Thyroid gland (tissue), 4 donors: ENCODE measurements at regions not wholly inside any gene's neighbourhood (a gene's known extent, or its start where the extent isn't known, plus 50 kb on each side); places are given as distances from the start of the nearest gene placed in this dataset.
"Not testable (repeated sequence)": the region's sequence is repeated elsewhere in the genome, so short reads cannot be mapped to it uniquely, and the experiment has no call there.

Experiments
- DNase-seq, 2 donors: peaks; one replicate each; pipeline ENCODE4 v3.0.0-alpha.2; 2019
- H3K27ac ChIP-seq, 3 donors: fragments of 200-600 bp; sonication (generic); 1 replicate in 2 of 3; 2 replicates in 1 of 3; pipeline ENCODE4 v1.5.1; 2016 to 2019; ENCODE audit warnings: mild to moderate bottlenecking in 1 of 3, moderate library complexity in 1 of 3
- H3K27me3 ChIP-seq: fragments of 200-600 bp; sonication (generic); one replicate; pipeline ENCODE4 v1.5.1; 2019
- H3K36me3 ChIP-seq, 2 donors: fragments of 200-600 bp; sonication (generic); one replicate each; pipeline ENCODE4 v1.5.1; 2016 to 2019
- H3K4me1 ChIP-seq, 2 donors: fragments of 200-600 bp; sonication (generic); one replicate each; pipeline ENCODE4 v1.5.1; 2017 to 2019
- H3K4me3 ChIP-seq, 3 donors: fragments of 200-600 bp; sonication (generic); replicated peaks in 1 of 3; 1 replicate in 2 of 3; 2 replicates in 1 of 3; pipeline ENCODE4 v1.5.1; 2016; ENCODE audit warnings: mild to moderate bottlenecking in 1 of 3
- H3K9me3 ChIP-seq: fragments of 200-600 bp; sonication (generic); one replicate; pipeline ENCODE4 v1.5.1; 2017
- CTCF ChIP-seq, 6 experiments: fragments of 200-600 bp in 3 of 6; fragments of 450-650 bp in 3 of 6; sonication (generic) in 3 of 6; IDR thresholded peaks; one replicate each; pipeline ENCODE4 v1.5.1; 2016 to 2019; ENCODE audit warnings: antibody characterized with exemption in 6 of 6, mild to moderate bottlenecking in 2 of 6, inconsistent platforms in 1 of 6, moderate library complexity in 1 of 6
- POLR2A ChIP-seq, 2 donors: fragments of 450-650 bp; IDR thresholded peaks; one replicate each; pipeline ENCODE4 v1.6.1; 2017; ENCODE audit warnings: antibody characterized with exemption in 2 of 2, mild to moderate bottlenecking in 2 of 2, moderate library complexity in 1 of 2
- WGBS, 2 donors: methylation state at CpG; one replicate each; pipeline ENCODE4 v1.1.5; 2017; 5-methylcytosine and 5-hydroxymethylcytosine counted together
- intact Hi-C: fragments of 100-400 bp; cut with DNase I; formaldehyde crosslinking; loops from one replicate; pipeline ENCODE4 v1.15.1; 2023

- 78 to 79% methylated on average over 3 of the region's 3 CpGs for WGBS, 2 donors
- H3K4me3 ChIP-seq, result no peak overlapping the region
- TF ChIP-seq CTCF (IDR thresholded peaks at IDR 0.05) (no peak), POLR2A (IDR thresholded peaks at IDR 0.05) (no peak)
Observed at GRCh38 chr4:104642521-104642920, 147.8 kb upstream of the CXXC4 start.

GRCh38 chr4:104643805-104644204 lies 149.1 kb upstream of the CXXC4 start:
- intact Hi-C loops, result no loop called here
- no peak overlapping the region for H3K27ac ChIP-seq
- H3K4me1 ChIP-seq, result no peaks in the 10 kb centered on the region
- TF ChIP-seq POLR2A (IDR thresholded peaks at IDR 0.05) (no peak), CTCF (IDR thresholded peaks at IDR 0.05) (no peak)
- DNase-seq, result no peak
- no peak overlapping the region for H3K4me3 ChIP-seq
- H3K27me3 ChIP-seq, result no peaks in the 10 kb centered on the region
- WGBS, 2 donors, result 90 to 95% methylated on average over 3 of the region's 3 CpGs
- no peaks in the 10 kb centered on the region for H3K36me3 ChIP-seq
- H3K9me3 ChIP-seq, result no peaks in the 10 kb centered on the region

More at GRCh38 chr4:104642521-104642920, 147.8 kb upstream of the CXXC4 start:
- H3K36me3 ChIP-seq, result no peaks in the 10 kb centered on the region
- no peaks in the 10 kb centered on the region for H3K4me1 ChIP-seq
- DNase-seq, result no peak
- intact Hi-C loops, result no loop called here
- no peaks in the 10 kb centered on the region for H3K9me3 ChIP-seq
- no peak overlapping the region for H3K27ac ChIP-seq
- no peaks in the 10 kb centered on the region for H3K27me3 ChIP-seq

GRCh38 chr4:104649631-104650030 lies 154.9 kb upstream of the CXXC4 start:
- DNase-seq, result no peak
- 96 to 100% methylated on average over 1 of the region's 1 CpG for WGBS, 2 donors
- intact Hi-C loops, result no loop called here

GRCh38 chr4:104662269-104662668 lies 167.6 kb upstream of the CXXC4 start:
- H3K4me1 ChIP-seq, H3K4me3 ChIP-seq, H3K27ac ChIP-seq, H3K9me3 ChIP-seq, H3K36me3 ChIP-seq, H3K27me3 ChIP-seq, DNase-seq, intact Hi-C loops: not testable (repeated sequence)
- 92 to 93% methylated on average over 3 of the region's 3 CpGs for WGBS, 2 donors

More at GRCh38 chr4:104649631-104650030, 154.9 kb upstream of the CXXC4 start:
- Histone ChIP-seq H3K27me3 (no peaks in the 10 kb centered on the region), H3K27ac (no peak overlapping the region), H3K36me3 (no peaks in the 10 kb centered on the region), H3K4me1 (no peaks in the 10 kb centered on the region), H3K9me3 (no peaks in the 10 kb centered on the region), H3K4me3 (no peak overlapping the region)
- no peak for TF ChIP-seq POLR2A (IDR thresholded peaks at IDR 0.05)

- Histone ChIP-seq H3K4me3 (no peak overlapping the region), H3K27ac (no peak overlapping the region), H3K9me3 (no peaks in the 10 kb centered on the region), H3K4me1 (no peaks in the 10 kb centered on the region), H3K27me3 (no peaks in the 10 kb centered on the region), H3K36me3 (no peaks in the 10 kb centered on the region)
- WGBS, 2 donors, result 40 to 52% methylated on average over 3 of the region's 3 CpGs
- intact Hi-C loops, result no loop called here
- no peak for TF ChIP-seq POLR2A (IDR thresholded peaks at IDR 0.05)
- TF ChIP-seq CTCF (IDR thresholded peaks at IDR 0.05), result no peak
- peak; percentile 3 to 19 for DNase-seq
Observed at GRCh38 chr4:104677116-104677515, 182.4 kb upstream of the CXXC4 start.

GRCh38 chr4:104682311-104682710 lies 187.6 kb upstream of the CXXC4 start:
- Histone ChIP-seq H3K27ac (no peak overlapping the region), H3K4me3 (no peak overlapping the region), H3K36me3 (no peaks in the 10 kb centered on the region), H3K27me3 (no peaks in the 10 kb centered on the region), H3K4me1 (no peaks in the 10 kb centered on the region), H3K9me3 (no peaks in the 10 kb centered on the region)
- no peak for DNase-seq
- no peak for TF ChIP-seq POLR2A (IDR thresholded peaks at IDR 0.05)
- no peak for TF ChIP-seq CTCF (IDR thresholded peaks at IDR 0.05)
- intact Hi-C loops, result no loop called here
- WGBS, 2 donors, result 91 to 96% methylated on average over 1 of the region's 1 CpG
